ENCODE measurements at regions not wholly inside any gene's neighbourhood (a gene's known extent, or its start where the extent isn't known, plus 50 kb on each side); places are given as distances from the start of the nearest gene placed in this dataset.

DNA sequence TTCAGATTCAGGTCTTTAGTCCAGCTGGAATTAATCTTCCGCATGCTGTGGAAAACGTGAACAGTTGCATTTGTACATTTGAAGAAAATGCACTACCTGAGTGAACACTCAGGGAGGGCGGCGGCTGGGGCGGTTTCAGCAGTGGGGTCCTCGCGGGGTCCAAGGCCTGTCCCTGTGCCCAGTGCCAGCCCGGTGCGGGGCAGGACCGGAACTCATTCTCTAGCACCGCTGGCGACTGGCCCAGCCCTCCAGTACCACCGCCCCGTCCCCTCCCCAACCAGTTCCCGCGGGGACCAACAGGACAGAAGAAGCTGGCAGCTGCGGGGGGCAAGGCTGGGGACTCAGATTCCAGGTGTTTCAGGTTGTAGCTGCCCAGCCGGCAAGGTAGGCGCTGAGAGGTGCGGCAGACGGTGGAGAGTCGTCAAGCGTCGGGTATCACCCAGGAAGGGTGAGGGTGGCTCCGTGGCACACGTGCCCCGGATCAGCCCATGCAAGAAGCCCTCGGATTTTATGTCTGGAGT is 72.2 kb upstream of the ARNT2 start:
- H3K36me3 ChIP-seq: no peaks in the 10 kb centered on the region
- no peaks in the 10 kb centered on the region for H3K27me3 ChIP-seq
- no peak overlapping the region for H3K27ac ChIP-seq
- DNase-seq: no peak
- H3K4me3 ChIP-seq: no peak overlapping the region
- TF ChIP-seq, protein P1, sequence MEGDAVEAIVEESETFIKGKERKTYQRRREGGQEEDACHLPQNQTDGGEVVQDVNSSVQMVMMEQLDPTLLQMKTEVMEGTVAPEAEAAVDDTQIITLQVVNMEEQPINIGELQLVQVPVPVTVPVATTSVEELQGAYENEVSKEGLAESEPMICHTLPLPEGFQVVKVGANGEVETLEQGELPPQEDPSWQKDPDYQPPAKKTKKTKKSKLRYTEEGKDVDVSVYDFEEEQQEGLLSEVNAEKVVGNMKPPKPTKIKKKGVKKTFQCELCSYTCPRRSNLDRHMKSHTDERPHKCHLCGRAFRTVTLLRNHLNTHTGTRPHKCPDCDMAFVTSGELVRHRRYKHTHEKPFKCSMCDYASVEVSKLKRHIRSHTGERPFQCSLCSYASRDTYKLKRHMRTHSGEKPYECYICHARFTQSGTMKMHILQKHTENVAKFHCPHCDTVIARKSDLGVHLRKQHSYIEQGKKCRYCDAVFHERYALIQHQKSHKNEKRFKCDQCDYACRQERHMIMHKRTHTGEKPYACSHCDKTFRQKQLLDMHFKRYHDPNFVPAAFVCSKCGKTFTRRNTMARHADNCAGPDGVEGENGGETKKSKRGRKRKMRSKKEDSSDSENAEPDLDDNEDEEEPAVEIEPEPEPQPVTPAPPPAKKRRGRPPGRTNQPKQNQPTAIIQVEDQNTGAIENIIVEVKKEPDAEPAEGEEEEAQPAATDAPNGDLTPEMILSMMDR (IDR thresholded peaks at IDR 0.05): no peak
- no peak for TF ChIP-seq POLR2A (IDR thresholded peaks at IDR 0.05)
- no peaks in the 10 kb centered on the region for H3K4me1 ChIP-seq
- no peaks in the 10 kb centered on the region for H3K9me3 ChIP-seq

GRCh38 chr15:80333261-80333660 is 70.9 kb upstream of the ARNT2 start:
- Histone ChIP-seq H3K27me3 (no peaks in the 10 kb centered on the region), H3K27ac (no peak overlapping the region), H3K9me3 (no peaks in the 10 kb centered on the region), H3K4me1 (no peaks in the 10 kb centered on the region), H3K36me3 (no peaks in the 10 kb centered on the region), H3K4me3 (no peak overlapping the region)
- TF ChIP-seq, protein P1 (IDR thresholded peaks at IDR 0.05): no peak
- no peak for TF ChIP-seq POLR2A (IDR thresholded peaks at IDR 0.05)
- DNase-seq: no peak

DNA sequence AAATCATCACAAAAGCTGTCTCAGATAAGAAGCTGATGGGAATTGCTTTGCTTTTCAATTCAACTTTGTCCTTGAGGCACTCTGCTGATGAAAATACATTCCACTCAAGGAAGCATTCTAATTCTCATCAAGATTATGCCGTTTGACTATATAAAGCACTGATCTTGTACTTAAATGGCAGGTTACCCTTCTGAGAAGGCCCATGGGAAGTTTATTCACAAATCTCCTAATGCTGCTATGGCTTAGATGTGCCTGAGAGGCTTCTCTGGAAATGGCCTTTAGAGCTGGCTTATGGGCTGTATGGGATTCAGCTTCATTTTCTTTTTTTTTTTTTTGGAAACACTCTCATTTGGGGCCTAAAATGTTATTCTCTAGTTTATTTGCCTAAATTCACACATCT is 69.7 kb upstream of the ARNT2 start:
- TF ChIP-seq POLR2A (IDR thresholded peaks at IDR 0.05): no peak
- TF ChIP-seq, protein P1 (IDR thresholded peaks at IDR 0.05): no peak

GRCh38 chr15:80339601-80340000 is 64.6 kb upstream of the ARNT2 start:
- Histone ChIP-seq H3K4me3 (no peak overlapping the region), H3K9me3 (no peaks in the 10 kb centered on the region), H3K36me3 (no peaks in the 10 kb centered on the region), H3K27ac (no peak overlapping the region), H3K27me3 (no peaks in the 10 kb centered on the region), H3K4me1 (no peaks in the 10 kb centered on the region)
- TF ChIP-seq, protein P1 (IDR thresholded peaks at IDR 0.05): no peak
- no peak for TF ChIP-seq POLR2A (IDR thresholded peaks at IDR 0.05)
- DNase-seq: no peak

More for the DNA sequence above, 69.7 kb upstream of the ARNT2 start:
- H3K4me1 ChIP-seq: no peaks in the 10 kb centered on the region
- H3K36me3 ChIP-seq: no peaks in the 10 kb centered on the region
- no peak overlapping the region for H3K4me3 ChIP-seq
- H3K9me3 ChIP-seq: no peaks in the 10 kb centered on the region
- no peak overlapping the region for H3K27ac ChIP-seq
- no peaks in the 10 kb centered on the region for H3K27me3 ChIP-seq
- no peak for DNase-seq

DNA sequence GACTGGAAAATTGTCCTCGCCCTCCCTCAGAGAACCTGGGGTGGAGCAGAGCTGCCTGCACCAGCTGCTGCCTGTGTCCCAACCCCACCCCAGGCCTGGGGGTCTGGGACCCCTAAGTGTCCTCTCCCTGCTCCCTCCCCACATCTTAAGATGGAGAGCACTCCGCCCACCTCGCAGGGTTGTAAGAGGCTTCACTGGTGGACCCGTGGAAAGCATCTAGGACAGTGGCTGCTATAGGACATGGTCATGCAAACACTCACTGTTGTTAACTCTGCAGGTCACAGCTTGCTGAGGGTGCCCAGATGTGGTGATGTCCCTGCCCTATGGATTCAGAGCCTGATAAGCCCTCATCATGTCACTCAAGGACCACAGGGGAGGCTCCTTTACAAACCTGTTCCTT is 62.0 kb upstream of the ARNT2 start:
- TF ChIP-seq, protein P1 (IDR thresholded peaks at IDR 0.05): no peak
- TF ChIP-seq POLR2A (IDR thresholded peaks at IDR 0.05): no peak
- Histone ChIP-seq H3K27ac (no peak overlapping the region), H3K9me3 (no peaks in the 10 kb centered on the region)

GRCh38 chr15:80343554-80343992 is 60.6 kb upstream of the ARNT2 start:
- Histone ChIP-seq H3K9me3 (no peaks in the 10 kb centered on the region), H3K4me3 (no peak overlapping the region), H3K27ac (no peak overlapping the region), H3K27me3 (no peaks in the 10 kb centered on the region), H3K4me1 (no peaks in the 10 kb centered on the region), H3K36me3 (no peaks in the 10 kb centered on the region)
- TF ChIP-seq, protein P1 (IDR thresholded peaks at IDR 0.05): no peak
- TF ChIP-seq POLR2A (IDR thresholded peaks at IDR 0.05): no peak
- DNase-seq: peak in 2 of 3 donors; percentile 19 to 55

More for the DNA sequence above, 62.0 kb upstream of the ARNT2 start:
- H3K4me3 ChIP-seq: no peak overlapping the region
- no peak for DNase-seq
- no peaks in the 10 kb centered on the region for H3K27me3 ChIP-seq
- no peaks in the 10 kb centered on the region for H3K4me1 ChIP-seq
- no peaks in the 10 kb centered on the region for H3K36me3 ChIP-seq
